CD14-positive monocyte (primary cell): ENCODE measurements at regions not wholly inside any gene's neighbourhood (a gene's known extent, or its start where the extent isn't known, plus 50 kb on each side); places are given as distances from the start of the nearest gene placed in this dataset.

ENCODE experiments used
- DNase-seq, 3 donors: peaks; one replicate each; pipeline ENCODE4 v3.0.0-alpha.2; 2011 to 2022
- H2AFZ ChIP-seq: 2 replicates; pipeline ENCODE4 v1.6.0; 2012; ENCODE audit warnings: mild to moderate bottlenecking, low read depth, low read length, inconsistent platforms; ENCODE audit not compliant: insufficient read depth, poor library complexity, severe bottlenecking
- H3K27ac ChIP-seq, 2 donors: 1 replicate in 1 of 2; 2 replicates in 1 of 2; pipeline ENCODE4 v1.5.1; 2012 to 2013; ENCODE audit warnings: low read length in 2 of 2, control low read depth in 1 of 2, inconsistent platforms in 1 of 2, low read depth in 1 of 2, mild to moderate bottlenecking in 1 of 2
- H3K27me3 ChIP-seq, 2 donors: one replicate each; pipeline versions ENCODE4 v1.6.0 to v1.6.1; 2011 to 2013; ENCODE audit warnings: low read length in 2 of 2; ENCODE audit not compliant: control insufficient read depth in 2 of 2, insufficient read depth in 2 of 2
- H3K36me3 ChIP-seq, 2 donors: replicated peaks in 1 of 2; 1 replicate in 1 of 2; 2 replicates in 1 of 2; pipeline versions ENCODE4 v1.5.1 to v1.6.1; 2012 to 2013; ENCODE audit warnings: low read length in 2 of 2, control low read depth in 1 of 2, inconsistent platforms in 1 of 2, mild to moderate bottlenecking in 1 of 2; ENCODE audit not compliant: insufficient read depth in 2 of 2, control insufficient read depth in 1 of 2
- H3K4me1 ChIP-seq, 2 donors: 1 replicate in 1 of 2; 2 replicates in 1 of 2; pipeline versions ENCODE4 v1.5.1 to v1.6.1; 2012 to 2013; ENCODE audit warnings: low read length in 2 of 2, control low read depth in 1 of 2, inconsistent platforms in 1 of 2, mild to moderate bottlenecking in 1 of 2, moderate library complexity in 1 of 2; ENCODE audit not compliant: insufficient read depth in 2 of 2, control insufficient read depth in 1 of 2
- H3K4me2 ChIP-seq: replicated peaks from 2 replicates; pipeline ENCODE3; 2012; ENCODE audit warnings: low read length, moderate library complexity, mild to moderate bottlenecking; ENCODE audit not compliant: poor library complexity, severe bottlenecking; ENCODE audit errors: extremely low read depth
- H3K4me3 ChIP-seq, 3 experiments: fragments of 200-600 bp in 1 of 3; sonication (generic) in 1 of 3; replicated peaks in 1 of 3; 1 replicate in 2 of 3; 2 replicates in 1 of 3; pipeline ENCODE4 v1.5.1; 2011 to 2013; ENCODE audit warnings: low read length in 3 of 3, mild to moderate bottlenecking in 3 of 3, control low read depth in 2 of 3, low read depth in 2 of 3, inconsistent platforms in 1 of 3, moderate library complexity in 1 of 3
- H3K79me2 ChIP-seq: 2 replicates; pipeline ENCODE4 v1.6.0; 2012; ENCODE audit warnings: mild to moderate bottlenecking, control low read depth, inconsistent platforms, low read length, moderate library complexity; ENCODE audit not compliant: insufficient read depth
- H3K9ac ChIP-seq: 2 replicates; pipeline ENCODE4 v1.6.0; 2017; ENCODE audit warnings: low read length, mild to moderate bottlenecking; ENCODE audit not compliant: insufficient read depth, poor library complexity, severe bottlenecking
- H3K9me3 ChIP-seq, 2 donors: replicated peaks in 1 of 2; 1 replicate in 1 of 2; 2 replicates in 1 of 2; pipeline versions ENCODE4 v1.5.1 to v1.6.1; 2012 to 2013; ENCODE audit warnings: low read length in 2 of 2, control low read depth in 1 of 2; ENCODE audit not compliant: control insufficient read depth in 1 of 2, insufficient read depth in 1 of 2
- H4K20me1 ChIP-seq: 2 replicates; pipeline ENCODE4 v1.6.0; 2012; ENCODE audit warnings: mild to moderate bottlenecking, low read length, control low read depth, moderate library complexity; ENCODE audit not compliant: insufficient read depth
- H3K27ac Mint-ChIP-seq, 7 donors: one replicate each; pipeline ENCODE4 v1.8.0; 2020; ENCODE audit warnings: mild to moderate bottlenecking in 7 of 7, mixed read lengths in 7 of 7, moderate library complexity in 6 of 7, inconsistent platforms in 2 of 7
- H3K27me3 Mint-ChIP-seq, 3 donors: one replicate each; pipeline ENCODE4 v1.8.0; 2021 to 2022; ENCODE audit warnings: low read depth in 3 of 3, mild to moderate bottlenecking in 3 of 3, mixed read lengths in 3 of 3, moderate library complexity in 3 of 3, inconsistent platforms in 1 of 3
- H3K36me3 Mint-ChIP-seq, 2 donors: one replicate each; pipeline ENCODE4 v1.8.0; 2020; ENCODE audit warnings: mixed read lengths in 2 of 2, inconsistent platforms in 1 of 2, mild to moderate bottlenecking in 1 of 2
- H3K4me1 Mint-ChIP-seq: one replicate; pipeline ENCODE4 v1.8.0; 2020; ENCODE audit warnings: mild to moderate bottlenecking, mixed read lengths
- H3K4me3 Mint-ChIP-seq, 2 donors: one replicate each; pipeline ENCODE4 v1.8.0; 2020; ENCODE audit warnings: mild to moderate bottlenecking in 2 of 2, mixed read lengths in 2 of 2, moderate library complexity in 1 of 2
- H3K9me3 Mint-ChIP-seq, 7 donors: one replicate each; pipeline ENCODE4 v1.8.0; 2020 to 2022; ENCODE audit warnings: mixed read lengths in 7 of 7, mild to moderate bottlenecking in 6 of 7, moderate library complexity in 6 of 7, inconsistent platforms in 2 of 7
- WGBS: methylation state at CpG from one replicate; pipeline ENCODE4 v1.1.5; 2013; ENCODE audit warnings: missing lambda C conversion rate; ENCODE audit not compliant: insufficient coverage; 5-methylcytosine and 5-hydroxymethylcytosine counted together
- intact Hi-C, 2 donors: fragments of 100-400 bp; cut with micrococcal nuclease; formaldehyde crosslinking; loops; one replicate each; pipeline versions ENCODE4 v1.15.0 to v1.15.1; 2023
- TF ChIP-seq, protein P1 (sequence below): fragments of 200-600 bp; IDR thresholded peaks from one replicate; pipeline ENCODE4 v1.8.0; 2022; ENCODE audit warnings: antibody characterized with exemption, mild to moderate bottlenecking

DNA sequence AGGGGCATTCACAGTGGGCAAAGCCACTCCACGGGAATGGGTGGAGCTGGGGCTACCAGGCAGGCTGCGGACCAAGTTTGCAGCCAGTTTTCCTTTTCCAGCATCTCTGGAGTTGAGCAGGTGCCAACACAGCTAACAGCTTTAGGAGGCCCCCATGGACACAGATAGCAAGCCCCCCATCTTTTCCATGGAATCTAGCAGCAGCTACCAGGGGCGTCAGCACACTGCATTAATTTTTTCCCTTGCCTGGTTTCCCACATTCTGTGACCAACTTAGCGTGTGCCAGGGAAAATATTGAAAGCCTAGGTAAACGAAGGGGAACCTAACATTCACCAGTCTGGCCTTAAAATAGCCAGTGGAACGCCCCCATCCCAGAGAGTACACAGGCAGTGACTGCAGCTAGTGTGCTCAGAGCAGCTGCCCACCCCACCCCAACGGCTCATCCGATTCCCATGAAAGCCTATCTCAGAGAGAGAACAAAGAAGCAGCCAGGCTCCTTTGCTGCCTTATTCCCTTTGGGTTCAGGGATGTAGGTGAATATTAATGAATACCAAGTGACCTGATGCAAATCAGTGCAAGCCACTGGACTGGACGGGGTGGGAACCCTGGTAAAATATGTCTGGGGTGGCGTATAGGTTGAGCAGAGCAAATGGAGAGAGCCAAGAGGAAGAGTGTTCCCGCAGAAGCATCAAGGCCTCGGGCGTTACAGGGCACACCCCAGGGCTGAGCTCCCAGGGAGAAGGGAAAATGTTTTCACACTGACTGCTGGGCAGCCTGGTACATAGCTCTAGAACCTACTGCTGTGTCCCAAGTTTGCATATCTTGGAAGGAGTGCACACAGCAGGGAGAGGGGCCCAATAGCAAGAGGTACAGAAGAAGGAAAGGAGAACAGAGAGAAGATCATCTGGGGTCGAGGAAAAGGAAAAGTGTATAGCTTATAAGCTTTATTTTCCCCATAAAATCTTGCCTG is 73.9 kb upstream of the SOX9 start:
- Mint-ChIP-seq H3K9me3 (peaks cover 2 to 14% (median 7%) of the 10 kb centered on the region in 7 donors), H3K27ac (no peak overlapping the region), H3K4me1 (no peaks in the 10 kb centered on the region), H3K36me3 (no peaks in the 10 kb centered on the region), H3K4me3 (no peak overlapping the region), H3K27me3 (no peaks in the 10 kb centered on the region)
- Histone ChIP-seq H4K20me1 (no peaks in the 10 kb centered on the region), H3K4me3 (no peak overlapping the region), H3K4me2 (no peak overlapping the region), H2AFZ (no peak overlapping the region), H3K27me3 (no peaks in the 10 kb centered on the region), H3K79me2 (no peaks in the 10 kb centered on the region), H3K9me3 (peaks cover 0 to 2% of the 10 kb centered on the region in 2 donors), H3K36me3 (no peaks in the 10 kb centered on the region), H3K4me1 (no peaks in the 10 kb centered on the region), H3K9ac (no peak overlapping the region), H3K27ac (no peak overlapping the region)
- TF ChIP-seq, protein P1, sequence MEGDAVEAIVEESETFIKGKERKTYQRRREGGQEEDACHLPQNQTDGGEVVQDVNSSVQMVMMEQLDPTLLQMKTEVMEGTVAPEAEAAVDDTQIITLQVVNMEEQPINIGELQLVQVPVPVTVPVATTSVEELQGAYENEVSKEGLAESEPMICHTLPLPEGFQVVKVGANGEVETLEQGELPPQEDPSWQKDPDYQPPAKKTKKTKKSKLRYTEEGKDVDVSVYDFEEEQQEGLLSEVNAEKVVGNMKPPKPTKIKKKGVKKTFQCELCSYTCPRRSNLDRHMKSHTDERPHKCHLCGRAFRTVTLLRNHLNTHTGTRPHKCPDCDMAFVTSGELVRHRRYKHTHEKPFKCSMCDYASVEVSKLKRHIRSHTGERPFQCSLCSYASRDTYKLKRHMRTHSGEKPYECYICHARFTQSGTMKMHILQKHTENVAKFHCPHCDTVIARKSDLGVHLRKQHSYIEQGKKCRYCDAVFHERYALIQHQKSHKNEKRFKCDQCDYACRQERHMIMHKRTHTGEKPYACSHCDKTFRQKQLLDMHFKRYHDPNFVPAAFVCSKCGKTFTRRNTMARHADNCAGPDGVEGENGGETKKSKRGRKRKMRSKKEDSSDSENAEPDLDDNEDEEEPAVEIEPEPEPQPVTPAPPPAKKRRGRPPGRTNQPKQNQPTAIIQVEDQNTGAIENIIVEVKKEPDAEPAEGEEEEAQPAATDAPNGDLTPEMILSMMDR = no peak
- intact Hi-C loops = no loop called here
- WGBS = 81% methylated on average over 10 of the region's 14 CpGs
- DNase-seq = no peak

- no peak overlapping the region for H3K27ac ChIP-seq
- no peaks in the 10 kb centered on the region for H4K20me1 ChIP-seq
- H3K27me3 ChIP-seq = no peaks in the 10 kb centered on the region
- no peaks in the 10 kb centered on the region for H3K9me3 ChIP-seq
- TF ChIP-seq, protein P1 = no peak
- no peaks in the 10 kb centered on the region for H3K4me1 ChIP-seq
- H3K36me3 Mint-ChIP-seq = no peaks in the 10 kb centered on the region
- no peaks in the 10 kb centered on the region for H3K36me3 ChIP-seq
- H3K9me3 Mint-ChIP-seq = peaks cover 2 to 20% (median 8%) of the 10 kb centered on the region in 7 donors
- no peak overlapping the region for H3K4me2 ChIP-seq
- WGBS = 60% methylated on average over 1 of the region's 2 CpGs
- H2AFZ ChIP-seq = no peak overlapping the region
- H3K4me3 ChIP-seq = no peak overlapping the region
- no peaks in the 10 kb centered on the region for H3K79me2 ChIP-seq
- H3K27ac Mint-ChIP-seq = no peak overlapping the region
- H3K9ac ChIP-seq = no peak overlapping the region
- no peak overlapping the region for H3K4me3 Mint-ChIP-seq
- H3K27me3 Mint-ChIP-seq = peaks cover 2 to 8% (median 5%) of the 10 kb centered on the region in 3 donors
- no peaks in the 10 kb centered on the region for H3K4me1 Mint-ChIP-seq
- intact Hi-C loops = no loop called here
- no peak for DNase-seq
Measured at GRCh38 chr17:72049914-72050313, 70.9 kb upstream of the SOX9 start.
